GM12878 (cell line): ENCODE measurements at regions not wholly inside any gene's neighbourhood (a gene's known extent, or its start where the extent isn't known, plus 50 kb on each side); places are given as distances from the start of the nearest gene placed in this dataset.

Source experiments
- ATAC-seq: fragments of 200-7000 bp; cut with Tn5 transposase; 3 replicates; pipeline ENCODE4 v1.9.1; 2020; ENCODE audit warnings: mild to moderate bottlenecking, moderate library complexity
- BruUV-seq: library from RNA; stranded (reverse); fragments of 400-500 nt; replicated peaks from 2 replicates; lab custom pipeline; 2021; lab: Mats Ljungman, UMichigan
- CTCF ChIA-PET: fragments of 300-600 bp; sonication (Branson Sonifier 250); formaldehyde crosslinking; extraction: SDS; loops from one replicate; lab custom pipeline; 2021; ENCODE audit warnings: inconsistent platforms; lab: Yijun Ruan, JAX
- POLR2A ChIA-PET: fragments of 350-600 bp; formaldehyde crosslinking; extraction: SDS; loops from one replicate; lab custom pipeline; 2021; ENCODE audit warnings: inconsistent platforms; lab: Charles Lee
- RAD21 ChIA-PET: fragments of 300-600 bp; sonication (Branson Sonifier 250); formaldehyde crosslinking; loops from one replicate; lab custom pipeline; 2023; ENCODE audit warnings: antibody characterized with exemption; ENCODE audit not compliant: unreplicated experiment; lab: Charles Lee
- SMC1A ChIA-PET: fragments of 300-600 bp; sonication (Branson Sonifier 250); formaldehyde crosslinking; loops from one replicate; lab custom pipeline; 2023; ENCODE audit not compliant: unreplicated experiment, uncharacterized antibody; lab: Charles Lee
- DNase-seq: peaks from one replicate; pipeline ENCODE4 v3.0.0-alpha.2; 2011; ENCODE audit warnings: low read depth, low spot score
- FAIRE-seq: peaks from 3 replicates; lab custom pipeline; 2011; peaks lifted over from hg19 to GRCh38; lab: Jason Lieb, UNC
- H2AFZ ChIP-seq: 2 replicates; pipeline ENCODE4 v1.6.0; 2011; ENCODE audit warnings: low read depth, low read length, control low read depth; ENCODE audit not compliant: control insufficient read depth
- H3K27ac ChIP-seq: 2 replicates; pipeline ENCODE4 v1.5.1; 2011; ENCODE audit warnings: control low read depth; ENCODE audit not compliant: control insufficient read depth, insufficient read depth
- H3K27me3 ChIP-seq, 2 experiments: replicated peaks in 1 of 2; 2 replicates each; pipeline versions ENCODE4 v1.6.0 to v1.6.1; 2011; ENCODE audit warnings: low read length in 1 of 2; ENCODE audit not compliant: control insufficient read depth in 2 of 2, insufficient read depth in 2 of 2
- H3K36me3 ChIP-seq, 2 experiments: 2 replicates each; pipeline ENCODE4 v1.5.1; 2011; ENCODE audit warnings: low read length in 1 of 2; ENCODE audit not compliant: control insufficient read depth in 2 of 2, insufficient read depth in 2 of 2
- H3K4me1 ChIP-seq: 2 replicates; pipeline ENCODE4 v1.6.1; 2011; ENCODE audit warnings: mild to moderate bottlenecking, low read length, moderate library complexity, mixed read lengths; ENCODE audit not compliant: control insufficient read depth, insufficient read depth
- H3K4me2 ChIP-seq: 2 replicates; pipeline ENCODE4 v1.6.0; 2011; ENCODE audit warnings: control low read depth; ENCODE audit not compliant: control insufficient read depth, insufficient read depth
- H3K4me3 ChIP-seq: fragments of 200-600 bp; sonication (generic); 2 replicates; pipeline ENCODE4 v1.5.1; 2016
- H3K79me2 ChIP-seq: 2 replicates; pipeline ENCODE4 v1.6.0; 2011; ENCODE audit warnings: low read length; ENCODE audit not compliant: control insufficient read depth, insufficient read depth
- H3K9ac ChIP-seq: 2 replicates; pipeline ENCODE4 v1.8.0; 2011; ENCODE audit warnings: low read length, control low read depth, mixed read lengths; ENCODE audit not compliant: control insufficient read depth, insufficient read depth
- H3K9me3 ChIP-seq: replicated peaks from 3 replicates; pipeline ENCODE4 v1.5.1; 2011; ENCODE audit warnings: mild to moderate bottlenecking, low read length; ENCODE audit not compliant: control insufficient read depth, insufficient read depth
- H4K20me1 ChIP-seq: 2 replicates; pipeline ENCODE4 v1.6.0; 2011; ENCODE audit not compliant: control insufficient read depth, insufficient read depth
- BCL11A ChIP-seq: IDR thresholded peaks from 2 replicates; pipeline ENCODE4 v1.6.1; 2011; ENCODE audit warnings: low read depth, low read length
- BRCA1 ChIP-seq: IDR thresholded peaks from 2 replicates; pipeline ENCODE4 v1.6.1; 2011; ENCODE audit warnings: low read depth, low read length, improper control_type of control experiment
- CBFB ChIP-seq: IDR thresholded peaks from 2 replicates; pipeline ENCODE4 v1.6.1; 2016; ENCODE audit warnings: antibody characterized with exemption, low read depth
- CEBPZ ChIP-seq: fragments of 150-350 bp; IDR thresholded peaks from 2 replicates; pipeline ENCODE4 v1.6.1; 2016; ENCODE audit warnings: low read depth, low read length
- RCOR1 ChIP-seq: conservative IDR thresholded peaks from 2 replicates; pipeline ENCODE4 v1.6.1; 2012; ENCODE audit warnings: low read depth, low read length, improper control_type of control experiment
- SRF ChIP-seq, 2 experiments: IDR thresholded peaks; 2 replicates each; pipeline ENCODE4 v1.6.1; 2011; ENCODE audit warnings: low read depth in 2 of 2, low read length in 2 of 2, mild to moderate bottlenecking in 1 of 2, moderate library complexity in 1 of 2
- TCF3 ChIP-seq: IDR thresholded peaks from 2 replicates; pipeline ENCODE4 v1.6.1; 2012; ENCODE audit warnings: low read depth, mild to moderate bottlenecking, low read length, borderline replicate concordance; ENCODE audit not compliant: insufficient read depth
- ZBED1 ChIP-seq: IDR thresholded peaks from 2 replicates; pipeline ENCODE4 v1.6.1; 2016; ENCODE audit warnings: borderline replicate concordance
- ZNF207 ChIP-seq: fragments of 450-650 bp; IDR thresholded peaks from 2 replicates; pipeline ENCODE4 v1.6.1; 2014; ENCODE audit warnings: antibody characterized with exemption, mild to moderate bottlenecking, borderline replicate concordance
- ZNF622 ChIP-seq: fragments of 450-650 bp; IDR thresholded peaks from 2 replicates; pipeline ENCODE4 v1.6.1; 2017; ENCODE audit warnings: mild to moderate bottlenecking, inconsistent platforms
- ZZZ3 ChIP-seq: IDR thresholded peaks from 2 replicates; pipeline ENCODE4 v1.6.1; 2011; ENCODE audit warnings: low read depth; ENCODE audit not compliant: control insufficient read depth, insufficient read length
- WGBS: methylation state at CpG from one replicate; pipeline ENCODE4 v1.1.6; 2016; ENCODE audit warnings: low lambda C conversion rate; ENCODE audit not compliant: insufficient replicate concordance, insufficient coverage; ENCODE audit errors: missing lambda C conversion rate; 5-methylcytosine and 5-hydroxymethylcytosine counted together
- in situ Hi-C: fragments of 300-500 bp; cut with MboI; formaldehyde crosslinking; loops from 9 replicates; pipeline ENCODE4 v1.14.3; 2018; ENCODE audit warnings: mixed read lengths
- intact Hi-C: fragments of 100-400 bp; cut with micrococcal nuclease; formaldehyde crosslinking; loops from one replicate; pipeline ENCODE4 v1.14.2; 2022; ENCODE audit not compliant: unreplicated experiment
- TF ChIP-seq, protein P1 (sequence below): IDR thresholded peaks from 2 replicates; pipeline ENCODE4 v1.6.1; 2012; ENCODE audit warnings: mild to moderate bottlenecking, low read depth, low read length

GRCh38 chr9:115391168-115391825 lies 273.3 kb upstream of the TNC start:
- CTCF ChIA-PET = interaction anchor here (1.0 kb wide), 1 partner anchor 24 kb away, joined by 3 read pairs; no protein-coding TSS in a partner anchor
- SMC1A ChIA-PET = no interaction called here
- H3K4me3 ChIP-seq = no peak overlapping the region
- BruUV-seq = no TSS peak
- TF ChIP-seq TCF3 = no peak
- TF ChIP-seq CEBPZ = no peak
- TF ChIP-seq ZZZ3 = no peak
- no peak for TF ChIP-seq BRCA1
- TF ChIP-seq, protein P1, sequence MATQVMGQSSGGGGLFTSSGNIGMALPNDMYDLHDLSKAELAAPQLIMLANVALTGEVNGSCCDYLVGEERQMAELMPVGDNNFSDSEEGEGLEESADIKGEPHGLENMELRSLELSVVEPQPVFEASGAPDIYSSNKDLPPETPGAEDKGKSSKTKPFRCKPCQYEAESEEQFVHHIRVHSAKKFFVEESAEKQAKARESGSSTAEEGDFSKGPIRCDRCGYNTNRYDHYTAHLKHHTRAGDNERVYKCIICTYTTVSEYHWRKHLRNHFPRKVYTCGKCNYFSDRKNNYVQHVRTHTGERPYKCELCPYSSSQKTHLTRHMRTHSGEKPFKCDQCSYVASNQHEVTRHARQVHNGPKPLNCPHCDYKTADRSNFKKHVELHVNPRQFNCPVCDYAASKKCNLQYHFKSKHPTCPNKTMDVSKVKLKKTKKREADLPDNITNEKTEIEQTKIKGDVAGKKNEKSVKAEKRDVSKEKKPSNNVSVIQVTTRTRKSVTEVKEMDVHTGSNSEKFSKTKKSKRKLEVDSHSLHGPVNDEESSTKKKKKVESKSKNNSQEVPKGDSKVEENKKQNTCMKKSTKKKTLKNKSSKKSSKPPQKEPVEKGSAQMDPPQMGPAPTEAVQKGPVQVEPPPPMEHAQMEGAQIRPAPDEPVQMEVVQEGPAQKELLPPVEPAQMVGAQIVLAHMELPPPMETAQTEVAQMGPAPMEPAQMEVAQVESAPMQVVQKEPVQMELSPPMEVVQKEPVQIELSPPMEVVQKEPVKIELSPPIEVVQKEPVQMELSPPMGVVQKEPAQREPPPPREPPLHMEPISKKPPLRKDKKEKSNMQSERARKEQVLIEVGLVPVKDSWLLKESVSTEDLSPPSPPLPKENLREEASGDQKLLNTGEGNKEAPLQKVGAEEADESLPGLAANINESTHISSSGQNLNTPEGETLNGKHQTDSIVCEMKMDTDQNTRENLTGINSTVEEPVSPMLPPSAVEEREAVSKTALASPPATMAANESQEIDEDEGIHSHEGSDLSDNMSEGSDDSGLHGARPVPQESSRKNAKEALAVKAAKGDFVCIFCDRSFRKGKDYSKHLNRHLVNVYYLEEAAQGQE = no peak
- no peak for TF ChIP-seq SRF (IDR thresholded peaks at IDR 0.05; ENCODE audit: low read depth in 2 of 2, low read length in 2 of 2)
- TF ChIP-seq ZNF622 = no peak
- TF ChIP-seq ZBED1 = no peak
- no peak for TF ChIP-seq BCL11A
- TF ChIP-seq ZNF207 = no peak
- TF ChIP-seq CBFB = no peak
- no peak for TF ChIP-seq RCOR1
- H3K9me3 ChIP-seq = no peaks in the 10 kb centered on the region
- RAD21 ChIA-PET = no interaction called here
- no peak for FAIRE-seq
- 22% methylated on average over 4 of the region's 4 CpGs for WGBS
- H3K36me3 ChIP-seq = no peaks in the 10 kb centered on the region
- H2AFZ ChIP-seq = no peak overlapping the region
- H4K20me1 ChIP-seq = no peaks in the 10 kb centered on the region
- H3K4me2 ChIP-seq = no peak overlapping the region
- H3K4me1 ChIP-seq = no peaks in the 10 kb centered on the region
- in situ Hi-C loops (no loop called here), intact Hi-C loops (no loop called here)
- no peak for ATAC-seq
- H3K9ac ChIP-seq = no peak overlapping the region
- DNase-seq = no peak
- H3K27ac ChIP-seq = no peak overlapping the region
- H3K79me2 ChIP-seq = no peaks in the 10 kb centered on the region
- POLR2A ChIA-PET = no interaction called here
- no peaks in the 10 kb centered on the region for H3K27me3 ChIP-seq
